GM10266 (cell line): ENCODE measurements at regions not wholly inside any gene's neighbourhood (a gene's known extent, or its start where the extent isn't known, plus 50 kb on each side); places are given as distances from the start of the nearest gene placed in this dataset.

Experiments
- DNase-seq: peaks from one replicate; pipeline ENCODE4 v3.0.0; 2012; ENCODE audit errors: extremely low spot score
- CTCF ChIP-seq: IDR thresholded peaks from 2 replicates; pipeline ENCODE4 v1.5.1; 2012; ENCODE audit warnings: mild to moderate bottlenecking, low read depth; ENCODE audit not compliant: control insufficient read depth, insufficient read depth; ENCODE audit errors: missing control alignments

- no peak for DNase-seq
- TF ChIP-seq CTCF, result no peak
Measured at GRCh38 chr3:178090899-178091298, 445.3 kb upstream of the KCNMB2 start.

GRCh38 chr3:178095522-178095921, 440.7 kb upstream of the KCNMB2 start:
- no peak for DNase-seq

GRCh38 chr3:178096955-178097354, 439.3 kb upstream of the KCNMB2 start:
- TF ChIP-seq CTCF, result no peak
- no peak for DNase-seq

More at GRCh38 chr3:178095522-178095921, 440.7 kb upstream of the KCNMB2 start:
- no peak for TF ChIP-seq CTCF

GRCh38 chr3:178097576-178097975, 438.7 kb upstream of the KCNMB2 start:
- no peak for TF ChIP-seq CTCF
- DNase-seq, result no peak

- no peak for DNase-seq
- no peak for TF ChIP-seq CTCF
Measured at GRCh38 chr3:178099274-178099673, 437.0 kb upstream of the KCNMB2 start.

GRCh38 chr3:178099862-178100261, 436.4 kb upstream of the KCNMB2 start:
- DNase-seq, result no peak
- TF ChIP-seq CTCF, result no peak

GRCh38 chr3:178100908-178101307, 435.3 kb upstream of the KCNMB2 start:
- no peak for TF ChIP-seq CTCF
- DNase-seq, result no peak

GRCh38 chr3:178103140-178103539, 433.1 kb upstream of the KCNMB2 start:
- TF ChIP-seq CTCF, result no peak

More at GRCh38 chr3:178103140-178103539, 433.1 kb upstream of the KCNMB2 start:
- DNase-seq, result no peak
